Sigmoid colon (tissue), 6 donors: ENCODE measurements at regions not wholly inside any gene's neighbourhood (a gene's known extent, or its start where the extent isn't known, plus 50 kb on each side); places are given as distances from the start of the nearest gene placed in this dataset.

ENCODE experiments used
- DNase-seq: peaks from one replicate; pipeline ENCODE4 v3.0.0-alpha.2; 2019
- H3K27ac ChIP-seq, 4 donors: fragments of 200-600 bp; sonication (generic); one replicate each; pipeline ENCODE4 v1.5.1; 2016 to 2019; ENCODE audit warnings: mild to moderate bottlenecking in 1 of 4
- H3K27me3 ChIP-seq, 3 donors: fragments of 200-600 bp; sonication (generic); one replicate each; pipeline ENCODE4 v1.5.1; 2019; ENCODE audit warnings: mild to moderate bottlenecking in 1 of 3
- H3K36me3 ChIP-seq, 4 donors: fragments of 200-600 bp; sonication (generic); one replicate each; pipeline ENCODE4 v1.5.1; 2016 to 2019
- H3K4me1 ChIP-seq, 4 donors: fragments of 200-600 bp; sonication (generic); one replicate each; pipeline ENCODE4 v1.5.1; 2017 to 2019
- H3K4me3 ChIP-seq, 4 donors: fragments of 200-600 bp; sonication (generic); one replicate each; pipeline ENCODE4 v1.5.1; 2017 to 2019; ENCODE audit warnings: mild to moderate bottlenecking in 2 of 4, moderate library complexity in 1 of 4
- H3K9me3 ChIP-seq, 4 donors: fragments of 200-600 bp in 3 of 4; sonication (generic) in 3 of 4; one replicate each; pipeline versions ENCODE4 v1.5.1 to v1.6.1; 2013 to 2019
- CTCF ChIP-seq, 4 experiments: fragments of 450-650 bp in 3 of 4; fragments of 200-600 bp in 1 of 4; IDR thresholded peaks; one replicate each; pipeline ENCODE4 v1.5.1; 2016 to 2019; ENCODE audit warnings: antibody characterized with exemption in 4 of 4, mild to moderate bottlenecking in 3 of 4, moderate library complexity in 2 of 4
- EP300 ChIP-seq, 4 donors: sonication (generic); formaldehyde crosslinking; IDR thresholded peaks; one replicate each; pipeline ENCODE4 v1.6.1; 2017; ENCODE audit warnings: antibody characterized with exemption in 4 of 4
- POLR2A ChIP-seq, 2 donors: fragments of 450-650 bp; IDR thresholded peaks; one replicate each; pipeline ENCODE4 v1.6.1; 2016; ENCODE audit warnings: antibody characterized with exemption in 2 of 2, mild to moderate bottlenecking in 2 of 2, moderate library complexity in 2 of 2
- POLR2AphosphoS5 ChIP-seq, 4 donors: sonication (generic); formaldehyde crosslinking; IDR thresholded peaks; one replicate each; pipeline ENCODE4 v1.6.1; 2017; ENCODE audit warnings: antibody characterized with exemption in 4 of 4
- WGBS, 2 donors: extraction: QIAGEN DNeasy Blood & Tissue Kit; methylation state at CpG; one replicate each; pipeline ENCODE4 v1.1.7; 2013; 5-methylcytosine and 5-hydroxymethylcytosine counted together
- intact Hi-C: fragments of 100-400 bp; cut with DNase I; formaldehyde crosslinking; loops from one replicate; pipeline ENCODE4 v1.15.1; 2023
- donor health status: healthy with polysubstance abuse.
- donor health status: healthy.

GRCh38 chr15:25224396-25224795 is 214.4 kb downstream of the UBE3A start:
- no peak for TF ChIP-seq CTCF (IDR thresholded peaks at IDR 0.05)
- no peak for TF ChIP-seq POLR2A (IDR thresholded peaks at IDR 0.05)
- no peak for TF ChIP-seq EP300 (IDR thresholded peaks at IDR 0.05)
- TF ChIP-seq POLR2AphosphoS5 (IDR thresholded peaks at IDR 0.05): no peak
- intact Hi-C loops: no loop called here
- Histone ChIP-seq H3K9me3 (peaks cover 0 to 12% (median 0%) of the 10 kb centered on the region in 4 donors), H3K27me3 (no peaks in the 10 kb centered on the region), H3K27ac (no peak overlapping the region), H3K36me3 (no peaks in the 10 kb centered on the region), H3K4me3 (no peak overlapping the region), H3K4me1 (no peaks in the 10 kb centered on the region)
- 86 to 93% methylated on average over 5 of the region's 5 CpGs for WGBS, 2 donors
- no peak for DNase-seq

GRCh38 chr15:25226360-25226759 is 212.5 kb downstream of the UBE3A start:
- WGBS, 2 donors: 80 to 86% methylated on average over 6 of the region's 6 CpGs
- no peak overlapping the region for H3K4me3 ChIP-seq
- intact Hi-C loops: no loop called here
- H3K4me1 ChIP-seq: no peaks in the 10 kb centered on the region
- peaks cover 0 to 18% (median 0%) of the 10 kb centered on the region in 4 donors for H3K9me3 ChIP-seq
- H3K27ac ChIP-seq: no peak overlapping the region
- no peak for DNase-seq
- H3K36me3 ChIP-seq: no peaks in the 10 kb centered on the region
- no peaks in the 10 kb centered on the region for H3K27me3 ChIP-seq
- TF ChIP-seq CTCF (IDR thresholded peaks at IDR 0.05) (no peak), EP300 (IDR thresholded peaks at IDR 0.05) (no peak), POLR2A (IDR thresholded peaks at IDR 0.05) (no peak), POLR2AphosphoS5 (IDR thresholded peaks at IDR 0.05) (no peak)

- H3K4me3 ChIP-seq: no peak overlapping the region
- WGBS, 2 donors: 92 to 94% methylated on average over 11 of the region's 11 CpGs
- no peak for TF ChIP-seq POLR2AphosphoS5 (IDR thresholded peaks at IDR 0.05)
- no peak for TF ChIP-seq EP300 (IDR thresholded peaks at IDR 0.05)
- no peak for TF ChIP-seq CTCF (IDR thresholded peaks at IDR 0.05)
- TF ChIP-seq POLR2A (IDR thresholded peaks at IDR 0.05): no peak
- no peaks in the 10 kb centered on the region for H3K36me3 ChIP-seq
- H3K27me3 ChIP-seq: no peaks in the 10 kb centered on the region
- no peaks in the 10 kb centered on the region for H3K4me1 ChIP-seq
- H3K9me3 ChIP-seq: peaks cover 0 to 18% (median 0%) of the 10 kb centered on the region in 4 donors
- H3K27ac ChIP-seq: no peak overlapping the region
- intact Hi-C loops: no loop called here
- DNase-seq: no peak
These were observed 210.6 kb downstream of the UBE3A start for GRCh38 chr15:25228261-25228660.

GRCh38 chr15:25230442-25230841 is 208.4 kb downstream of the UBE3A start:
- Histone ChIP-seq H3K27me3 (no peaks in the 10 kb centered on the region), H3K9me3 (peaks cover 0 to 11% (median 0%) of the 10 kb centered on the region in 4 donors), H3K36me3 (no peaks in the 10 kb centered on the region), H3K27ac (no peak overlapping the region), H3K4me3 (no peak overlapping the region), H3K4me1 (no peaks in the 10 kb centered on the region)
- intact Hi-C loops: no loop called here
- WGBS, 2 donors: 84 to 88% methylated on average over 10 of the region's 10 CpGs
- no peak for DNase-seq
- TF ChIP-seq POLR2AphosphoS5 (IDR thresholded peaks at IDR 0.05): no peak
- no peak for TF ChIP-seq POLR2A (IDR thresholded peaks at IDR 0.05)
- no peak for TF ChIP-seq EP300 (IDR thresholded peaks at IDR 0.05)
- TF ChIP-seq CTCF (IDR thresholded peaks at IDR 0.05): no peak

GRCh38 chr15:25233766-25234350 is 205.0 kb downstream of the UBE3A start:
- no peak overlapping the region for H3K27ac ChIP-seq
- H3K36me3 ChIP-seq: no peaks in the 10 kb centered on the region
- TF ChIP-seq EP300 (IDR thresholded peaks at IDR 0.05): no peak
- TF ChIP-seq POLR2A (IDR thresholded peaks at IDR 0.05): no peak
- TF ChIP-seq CTCF (IDR thresholded peaks at IDR 0.05): no peak
- no peak for TF ChIP-seq POLR2AphosphoS5 (IDR thresholded peaks at IDR 0.05)
- H3K9me3 ChIP-seq: peaks cover 0 to 6% (median 0%) of the 10 kb centered on the region in 4 donors
- intact Hi-C loops: no loop called here
- H3K4me1 ChIP-seq: no peaks in the 10 kb centered on the region
- H3K4me3 ChIP-seq: no peak overlapping the region
- DNase-seq: no peak
- H3K27me3 ChIP-seq: no peaks in the 10 kb centered on the region
- WGBS, 2 donors: 79 to 82% methylated on average over 7 of the region's 7 CpGs
